ENCODE measurements at regions not wholly inside any gene's neighbourhood (a gene's known extent, or its start where the extent isn't known, plus 50 kb on each side); places are given as distances from the start of the nearest gene placed in this dataset.
"Not testable (repeated sequence)": the region's sequence is repeated elsewhere in the genome, so short reads cannot be mapped to it uniquely, and the experiment has no call there.

- no peak overlapping the region for H3K4me3 Mint-ChIP-seq
These were observed 190.3 kb upstream of the KCNMB2 start for GRCh38 chr3:178345944-178346343.

GRCh38 chr3:178348561-178349217 is 187.5 kb upstream of the KCNMB2 start:
- not testable (repeated sequence) for H3K36me3 Mint-ChIP-seq (ENCODE audit: low read depth); H3K9me3 Mint-ChIP-seq; H3K27me3 Mint-ChIP-seq (ENCODE audit: low read depth); H3K4me3 Mint-ChIP-seq; H3K27ac Mint-ChIP-seq; H3K4me1 Mint-ChIP-seq (ENCODE audit: low read depth)

More at GRCh38 chr3:178345944-178346343, 190.3 kb upstream of the KCNMB2 start:
- Mint-ChIP-seq H3K4me1 (ENCODE audit: low read depth) (no peaks in the 10 kb centered on the region), H3K9me3 (no peaks in the 10 kb centered on the region), H3K36me3 (ENCODE audit: low read depth) (no peaks in the 10 kb centered on the region), H3K27ac (no peak overlapping the region), H3K27me3 (ENCODE audit: low read depth) (no peaks in the 10 kb centered on the region)

GRCh38 chr3:178349218-178349596 is 187.0 kb upstream of the KCNMB2 start:
- H3K4me1 Mint-ChIP-seq (ENCODE audit: low read depth); H3K27ac Mint-ChIP-seq; H3K9me3 Mint-ChIP-seq; H3K27me3 Mint-ChIP-seq (ENCODE audit: low read depth); H3K36me3 Mint-ChIP-seq (ENCODE audit: low read depth); H3K4me3 Mint-ChIP-seq: not testable (repeated sequence)

GRCh38 chr3:178350763-178351162 is 185.5 kb upstream of the KCNMB2 start:
- Mint-ChIP-seq H3K4me1 (ENCODE audit: low read depth) (no peaks in the 10 kb centered on the region), H3K36me3 (ENCODE audit: low read depth) (no peaks in the 10 kb centered on the region), H3K27ac (no peak overlapping the region), H3K4me3 (no peak overlapping the region), H3K27me3 (ENCODE audit: low read depth) (no peaks in the 10 kb centered on the region), H3K9me3 (no peaks in the 10 kb centered on the region)

GRCh38 chr3:178352326-178353005 is 183.8 kb upstream of the KCNMB2 start:
- Mint-ChIP-seq H3K36me3 (ENCODE audit: low read depth) (no peaks in the 10 kb centered on the region), H3K4me3 (no peak overlapping the region), H3K9me3 (no peaks in the 10 kb centered on the region), H3K27me3 (ENCODE audit: low read depth) (no peaks in the 10 kb centered on the region), H3K27ac (no peak overlapping the region), H3K4me1 (ENCODE audit: low read depth) (no peaks in the 10 kb centered on the region)

GRCh38 chr3:178353006-178353694 is 183.1 kb upstream of the KCNMB2 start:
- no peak overlapping the region for H3K4me3 Mint-ChIP-seq
- H3K27ac Mint-ChIP-seq = no peak overlapping the region
- H3K36me3 Mint-ChIP-seq (ENCODE audit: low read depth) = no peaks in the 10 kb centered on the region
- no peaks in the 10 kb centered on the region for H3K27me3 Mint-ChIP-seq (ENCODE audit: low read depth)
- H3K4me1 Mint-ChIP-seq (ENCODE audit: low read depth) = no peaks in the 10 kb centered on the region
- no peaks in the 10 kb centered on the region for H3K9me3 Mint-ChIP-seq

- Mint-ChIP-seq H3K9me3 (peaks cover 5% of the 10 kb centered on the region), H3K4me1 (ENCODE audit: low read depth) (no peaks in the 10 kb centered on the region), H3K27ac (no peak overlapping the region), H3K36me3 (ENCODE audit: low read depth) (no peaks in the 10 kb centered on the region), H3K27me3 (ENCODE audit: low read depth) (no peaks in the 10 kb centered on the region), H3K4me3 (no peak overlapping the region)
These were observed 176.5 kb upstream of the KCNMB2 start for GRCh38 chr3:178359728-178360127.

GRCh38 chr3:178363048-178363447 is 173.2 kb upstream of the KCNMB2 start:
- not testable (repeated sequence) for H3K27ac Mint-ChIP-seq; H3K9me3 Mint-ChIP-seq; H3K36me3 Mint-ChIP-seq (ENCODE audit: low read depth); H3K4me1 Mint-ChIP-seq (ENCODE audit: low read depth); H3K4me3 Mint-ChIP-seq; H3K27me3 Mint-ChIP-seq (ENCODE audit: low read depth)

- no peak overlapping the region for H3K4me3 Mint-ChIP-seq
- no peaks in the 10 kb centered on the region for H3K27me3 Mint-ChIP-seq (ENCODE audit: low read depth)
- H3K36me3 Mint-ChIP-seq (ENCODE audit: low read depth) = no peaks in the 10 kb centered on the region
- peaks cover 5% of the 10 kb centered on the region for H3K9me3 Mint-ChIP-seq
- no peak overlapping the region for H3K27ac Mint-ChIP-seq
- H3K4me1 Mint-ChIP-seq (ENCODE audit: low read depth) = no peaks in the 10 kb centered on the region
These were observed 168.2 kb upstream of the KCNMB2 start for GRCh38 chr3:178367817-178368617.

- no peaks in the 10 kb centered on the region for H3K36me3 Mint-ChIP-seq (ENCODE audit: low read depth)
- H3K27me3 Mint-ChIP-seq (ENCODE audit: low read depth) = no peaks in the 10 kb centered on the region
- H3K27ac Mint-ChIP-seq = no peak overlapping the region
- no peak overlapping the region for H3K4me3 Mint-ChIP-seq
- no peaks in the 10 kb centered on the region for H3K4me1 Mint-ChIP-seq (ENCODE audit: low read depth)
- peaks cover under 1% of the 10 kb centered on the region for H3K9me3 Mint-ChIP-seq
These were observed 167.2 kb upstream of the KCNMB2 start for GRCh38 chr3:178369006-178369405.

GRCh38 chr3:178369811-178370210 is 166.4 kb upstream of the KCNMB2 start:
- no peaks in the 10 kb centered on the region for H3K27me3 Mint-ChIP-seq (ENCODE audit: low read depth)
- H3K36me3 Mint-ChIP-seq (ENCODE audit: low read depth) = no peaks in the 10 kb centered on the region
- no peaks in the 10 kb centered on the region for H3K9me3 Mint-ChIP-seq
- H3K27ac Mint-ChIP-seq = no peak overlapping the region
- H3K4me3 Mint-ChIP-seq = no peak overlapping the region
- H3K4me1 Mint-ChIP-seq (ENCODE audit: low read depth) = no peaks in the 10 kb centered on the region

GRCh38 chr3:178370387-178370786 is 165.8 kb upstream of the KCNMB2 start:
- Mint-ChIP-seq H3K27ac (no peak overlapping the region), H3K9me3 (no peaks in the 10 kb centered on the region), H3K4me3 (no peak overlapping the region), H3K36me3 (ENCODE audit: low read depth) (no peaks in the 10 kb centered on the region), H3K27me3 (ENCODE audit: low read depth) (no peaks in the 10 kb centered on the region), H3K4me1 (ENCODE audit: low read depth) (no peaks in the 10 kb centered on the region)

GRCh38 chr3:178381555-178381954 is 154.7 kb upstream of the KCNMB2 start:
- Mint-ChIP-seq H3K9me3 (no peaks in the 10 kb centered on the region), H3K36me3 (ENCODE audit: low read depth) (no peaks in the 10 kb centered on the region), H3K27ac (no peak overlapping the region), H3K27me3 (ENCODE audit: low read depth) (no peaks in the 10 kb centered on the region), H3K4me1 (ENCODE audit: low read depth) (no peaks in the 10 kb centered on the region), H3K4me3 (no peak overlapping the region)

- H3K27ac Mint-ChIP-seq = no peak overlapping the region
These were observed 154.2 kb upstream of the KCNMB2 start for GRCh38 chr3:178381971-178382448.

More at GRCh38 chr3:178381971-178382448, 154.2 kb upstream of the KCNMB2 start:
- Mint-ChIP-seq H3K27me3 (ENCODE audit: low read depth) (no peaks in the 10 kb centered on the region), H3K9me3 (no peaks in the 10 kb centered on the region), H3K4me1 (ENCODE audit: low read depth) (no peaks in the 10 kb centered on the region), H3K36me3 (ENCODE audit: low read depth) (no peaks in the 10 kb centered on the region), H3K4me3 (no peak overlapping the region)
